ENCODE measurements at regions not wholly inside any gene's neighbourhood (a gene's known extent, or its start where the extent isn't known, plus 50 kb on each side); places are given as distances from the start of the nearest gene placed in this dataset.

DNA sequence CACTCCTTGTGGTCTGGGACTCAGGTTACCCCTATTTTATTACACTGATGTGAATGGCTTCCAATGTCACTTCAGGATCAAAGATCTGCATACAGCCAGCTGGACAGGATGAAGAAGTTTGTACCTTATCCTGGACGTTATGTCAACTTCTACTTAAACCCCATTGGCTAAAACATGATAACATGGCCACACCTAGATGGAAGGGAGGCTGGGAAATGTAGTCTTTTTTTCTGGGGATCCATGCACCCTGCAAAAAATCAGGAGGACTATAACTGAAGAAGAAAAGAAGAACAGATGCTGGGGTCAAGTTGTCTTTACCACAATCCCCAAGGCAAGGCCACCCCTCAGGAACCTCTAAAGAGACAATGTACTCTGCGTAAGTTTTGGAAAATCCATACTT is 459.2 kb downstream of the BCOR start:
- H3K27me3 ChIP-seq (ENCODE audit: control insufficient read depth in 1 of 2, insufficient read depth in 2 of 2, low read length in 2 of 2), result peaks cover 0 to 11% of the 10 kb centered on the region in 2 donors
- H3K36me3 ChIP-seq (ENCODE audit: control insufficient read depth in 2 of 2, insufficient read depth in 2 of 2, low read length in 2 of 2), result no peaks in the 10 kb centered on the region
- no peak overlapping the region for H3K27ac ChIP-seq (ENCODE audit: low read length)
- no peak overlapping the region for H3K9ac ChIP-seq (ENCODE audit: low read length in 2 of 2)
- no peaks in the 10 kb centered on the region for H3K4me1 ChIP-seq (ENCODE audit: control insufficient read depth, insufficient read depth, low read length)
- no peak overlapping the region for H3K4me3 ChIP-seq (ENCODE audit: low read length in 2 of 2)
- peaks cover 0 to 16% of the 10 kb centered on the region in 2 donors for H3K9me3 ChIP-seq (ENCODE audit: control insufficient read depth in 2 of 2, low read length in 2 of 2)

DNA sequence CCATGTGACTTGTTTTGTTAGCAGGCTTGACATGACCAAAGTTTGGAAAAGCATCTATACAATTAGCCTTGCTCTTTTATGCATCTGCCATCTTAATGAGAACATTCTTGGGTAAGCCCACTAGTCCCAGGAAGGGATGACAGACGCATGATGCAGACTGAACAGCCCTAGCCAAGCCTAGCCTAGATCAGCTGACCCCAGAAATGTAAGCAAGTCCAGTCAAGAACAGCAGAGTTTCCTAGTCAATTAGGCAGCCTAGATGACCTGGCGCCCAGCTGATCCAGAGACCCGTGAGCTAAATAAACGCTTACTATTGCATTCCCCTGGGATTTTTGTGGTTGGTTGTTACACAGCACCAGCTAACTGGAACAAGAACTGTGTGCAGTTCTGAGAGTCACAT is 457.9 kb downstream of the BCOR start:
- peaks cover 0 to 16% of the 10 kb centered on the region in 2 donors for H3K9me3 ChIP-seq (ENCODE audit: control insufficient read depth in 2 of 2, low read length in 2 of 2)
- H3K4me3 ChIP-seq (ENCODE audit: low read length in 2 of 2), result no peak overlapping the region
- H3K9ac ChIP-seq (ENCODE audit: low read length in 2 of 2), result no peak overlapping the region
- no peak overlapping the region for H3K27ac ChIP-seq (ENCODE audit: low read length)
- no peaks in the 10 kb centered on the region for H3K4me1 ChIP-seq (ENCODE audit: control insufficient read depth, insufficient read depth, low read length)
- no peaks in the 10 kb centered on the region for H3K36me3 ChIP-seq (ENCODE audit: control insufficient read depth in 2 of 2, insufficient read depth in 2 of 2, low read length in 2 of 2)
- H3K27me3 ChIP-seq (ENCODE audit: control insufficient read depth in 1 of 2, insufficient read depth in 2 of 2, low read length in 2 of 2), result peaks cover 0 to 12% of the 10 kb centered on the region in 2 donors

DNA sequence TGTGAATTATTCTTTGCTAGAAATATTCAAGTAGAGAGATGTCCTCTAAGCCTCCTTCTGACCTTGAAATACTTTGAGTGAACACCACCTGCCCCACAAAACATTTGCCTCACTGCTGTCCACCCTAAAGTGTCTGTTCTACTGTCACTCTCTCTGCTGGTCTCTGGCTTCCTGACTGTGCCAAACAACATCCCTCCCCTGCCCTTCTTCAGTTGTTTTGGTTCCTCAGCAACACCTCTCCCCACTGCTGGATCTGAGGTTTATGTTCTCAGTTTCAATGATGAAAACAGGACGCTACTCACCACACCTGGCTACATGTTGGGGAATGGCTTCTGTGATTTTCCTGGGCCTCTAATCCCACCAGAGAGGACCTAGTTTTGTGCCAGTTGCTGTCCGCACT is 456.9 kb downstream of the BCOR start:
- no peaks in the 10 kb centered on the region for H3K36me3 ChIP-seq (ENCODE audit: control insufficient read depth in 2 of 2, insufficient read depth in 2 of 2, low read length in 2 of 2)
- H3K9me3 ChIP-seq (ENCODE audit: control insufficient read depth in 2 of 2, low read length in 2 of 2), result peaks cover 0 to 16% of the 10 kb centered on the region in 2 donors
- no peak overlapping the region for H3K9ac ChIP-seq (ENCODE audit: low read length in 2 of 2)
- H3K4me3 ChIP-seq (ENCODE audit: low read length in 2 of 2), result no peak overlapping the region
- no peak overlapping the region for H3K27ac ChIP-seq (ENCODE audit: low read length)
- peaks cover 0 to 12% of the 10 kb centered on the region in 2 donors for H3K27me3 ChIP-seq (ENCODE audit: control insufficient read depth in 1 of 2, insufficient read depth in 2 of 2, low read length in 2 of 2)
- H3K4me1 ChIP-seq (ENCODE audit: control insufficient read depth, insufficient read depth, low read length), result no peaks in the 10 kb centered on the region

DNA sequence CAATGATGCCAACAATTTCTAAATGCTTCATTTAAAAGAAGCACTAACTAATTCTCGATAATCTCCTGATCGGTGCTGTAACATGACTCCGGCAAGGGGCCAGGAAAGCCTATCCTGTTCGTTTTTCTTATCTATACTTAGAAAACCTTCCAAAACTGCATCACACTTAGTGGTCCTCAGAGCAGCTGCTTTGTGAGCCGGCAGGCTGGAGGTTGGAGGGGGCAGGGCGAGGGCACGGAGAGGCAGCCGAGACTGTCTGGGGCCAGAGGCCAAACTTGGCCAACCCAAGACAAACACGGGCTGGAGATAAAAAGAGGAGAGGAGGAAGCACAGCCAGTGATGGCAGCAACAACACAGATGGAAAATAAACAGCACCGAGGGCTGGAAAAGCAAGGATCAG is 455.7 kb downstream of the BCOR start:
- Histone ChIP-seq H3K36me3 (ENCODE audit: control insufficient read depth in 2 of 2, insufficient read depth in 2 of 2, low read length in 2 of 2) (no peaks in the 10 kb centered on the region), H3K27me3 (ENCODE audit: control insufficient read depth in 1 of 2, insufficient read depth in 2 of 2, low read length in 2 of 2) (peaks cover 0 to 12% of the 10 kb centered on the region in 2 donors), H3K27ac (ENCODE audit: low read length) (no peak overlapping the region), H3K9me3 (ENCODE audit: control insufficient read depth in 2 of 2, low read length in 2 of 2) (peaks cover 0 to 16% of the 10 kb centered on the region in 2 donors), H3K9ac (ENCODE audit: low read length in 2 of 2) (no peak overlapping the region), H3K4me3 (ENCODE audit: low read length in 2 of 2) (no peak overlapping the region), H3K4me1 (ENCODE audit: control insufficient read depth, insufficient read depth, low read length) (no peaks in the 10 kb centered on the region)

DNA sequence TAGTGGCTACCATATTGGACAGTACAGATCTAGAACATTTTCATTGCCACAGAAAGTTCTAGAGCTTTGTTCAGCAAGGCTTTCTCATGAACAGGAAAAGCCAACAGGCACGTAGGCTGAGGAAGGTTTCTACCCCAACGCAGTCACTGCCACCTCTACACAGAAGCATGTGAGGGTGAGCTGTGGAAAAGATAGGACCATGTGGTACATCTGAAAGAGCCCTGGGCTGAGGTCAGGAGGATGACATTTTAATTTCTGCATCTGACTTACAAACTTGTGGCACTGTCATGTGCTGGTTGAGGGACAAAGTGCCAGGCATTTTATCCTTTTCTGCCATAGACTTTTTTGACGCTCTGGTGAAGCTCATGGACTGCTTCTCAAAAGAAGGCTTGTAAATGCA is 454.2 kb downstream of the BCOR start:
- Histone ChIP-seq H3K9ac (ENCODE audit: low read length in 2 of 2) (no peak overlapping the region), H3K4me3 (ENCODE audit: low read length in 2 of 2) (no peak overlapping the region), H3K27me3 (ENCODE audit: control insufficient read depth in 1 of 2, insufficient read depth in 2 of 2, low read length in 2 of 2) (peaks cover 0 to 7% of the 10 kb centered on the region in 2 donors), H3K9me3 (ENCODE audit: control insufficient read depth in 2 of 2, low read length in 2 of 2) (peaks cover 0 to 23% of the 10 kb centered on the region in 2 donors), H3K27ac (ENCODE audit: low read length) (no peak overlapping the region), H3K4me1 (ENCODE audit: control insufficient read depth, insufficient read depth, low read length) (no peaks in the 10 kb centered on the region), H3K36me3 (ENCODE audit: control insufficient read depth in 2 of 2, insufficient read depth in 2 of 2, low read length in 2 of 2) (no peaks in the 10 kb centered on the region)

DNA sequence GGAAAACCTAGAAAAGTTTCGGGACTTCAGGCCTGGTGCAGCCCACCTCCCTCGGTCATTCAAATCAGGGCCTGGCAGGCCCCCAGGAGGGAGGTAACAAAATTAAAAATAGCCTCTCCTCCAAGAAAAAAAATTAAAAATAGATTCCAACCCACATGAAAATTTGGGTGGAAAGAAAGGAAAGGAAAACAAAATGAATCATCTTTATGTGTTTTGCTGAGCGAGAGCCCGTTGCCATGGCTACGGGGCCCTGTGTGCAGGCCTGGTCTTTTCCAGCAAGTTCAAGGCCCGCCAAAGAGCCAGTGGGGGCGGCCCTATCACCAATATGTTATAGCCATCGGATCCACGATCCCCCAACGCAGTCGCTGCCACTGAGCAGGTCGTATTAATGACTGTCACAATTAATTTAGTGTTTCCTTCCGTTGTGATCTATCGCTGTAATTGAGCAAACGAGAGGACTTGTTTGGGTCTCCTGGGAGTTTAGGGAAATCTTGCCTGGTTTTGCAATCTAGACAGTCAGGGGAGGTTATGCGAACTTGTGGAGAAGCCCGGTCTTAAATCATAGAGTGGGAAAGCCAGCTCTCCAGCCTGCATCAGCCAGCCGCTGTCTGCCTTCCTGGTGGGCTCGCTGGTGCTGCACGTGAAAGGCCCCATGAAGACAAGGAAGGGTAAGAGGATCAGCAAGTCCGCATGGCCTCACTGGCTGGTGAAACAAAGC is 452.4 kb downstream of the BCOR start:
- H3K36me3 ChIP-seq (ENCODE audit: control insufficient read depth in 2 of 2, insufficient read depth in 2 of 2, low read length in 2 of 2), result no peaks in the 10 kb centered on the region
- peaks cover 0 to 11% of the 10 kb centered on the region in 2 donors for H3K27me3 ChIP-seq (ENCODE audit: control insufficient read depth in 1 of 2, insufficient read depth in 2 of 2, low read length in 2 of 2)
- peaks cover 0 to 13% of the 10 kb centered on the region in 2 donors for H3K9me3 ChIP-seq (ENCODE audit: control insufficient read depth in 2 of 2, low read length in 2 of 2)
- H3K4me3 ChIP-seq (ENCODE audit: low read length in 2 of 2), result no peak overlapping the region
- no peak overlapping the region for H3K9ac ChIP-seq (ENCODE audit: low read length in 2 of 2)
- H3K4me1 ChIP-seq (ENCODE audit: control insufficient read depth, insufficient read depth, low read length), result no peaks in the 10 kb centered on the region
- no peak overlapping the region for H3K27ac ChIP-seq (ENCODE audit: low read length)

DNA sequence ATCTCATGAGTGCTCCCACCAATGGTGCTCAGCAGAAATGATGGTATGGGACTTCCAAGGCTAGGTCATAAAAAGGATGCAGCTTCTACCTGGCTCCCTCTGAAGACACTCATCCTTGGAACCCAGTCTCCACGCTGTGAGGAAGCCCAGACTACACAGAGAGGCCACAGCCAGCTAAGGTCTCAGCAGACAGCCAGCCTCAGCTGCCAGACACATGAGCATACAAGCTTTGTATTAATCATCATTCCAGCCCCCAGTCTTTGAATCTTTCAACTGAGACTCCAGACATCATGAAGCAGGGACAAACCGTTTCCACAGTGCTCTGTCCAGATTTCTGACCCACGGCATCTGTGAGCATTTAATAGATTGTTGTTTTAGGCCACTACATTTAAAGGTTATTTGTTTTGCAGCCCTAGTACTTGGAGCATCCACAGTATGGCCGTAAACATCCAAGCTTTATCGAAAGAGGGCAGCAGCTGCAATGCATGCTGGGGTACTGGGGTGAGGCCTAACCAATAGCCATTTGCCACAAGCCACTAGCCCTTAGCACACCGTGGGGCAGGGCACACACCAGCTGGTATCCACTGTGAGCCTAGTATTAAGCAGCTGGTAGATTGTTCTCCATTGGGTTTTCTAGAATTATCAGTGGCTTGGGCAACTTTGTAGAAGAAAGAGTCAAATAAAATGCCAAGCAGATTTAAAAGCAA is 449.1 kb downstream of the BCOR start:
- H3K27ac ChIP-seq (ENCODE audit: low read length), result no peak overlapping the region
- no peaks in the 10 kb centered on the region for H3K36me3 ChIP-seq (ENCODE audit: control insufficient read depth in 2 of 2, insufficient read depth in 2 of 2, low read length in 2 of 2)
- H3K9ac ChIP-seq (ENCODE audit: low read length in 2 of 2), result no peak overlapping the region
- peaks cover 0 to 18% of the 10 kb centered on the region in 2 donors for H3K27me3 ChIP-seq (ENCODE audit: control insufficient read depth in 1 of 2, insufficient read depth in 2 of 2, low read length in 2 of 2)
- H3K4me3 ChIP-seq (ENCODE audit: low read length in 2 of 2), result no peak overlapping the region
- peaks cover 0 to 7% of the 10 kb centered on the region in 2 donors for H3K9me3 ChIP-seq (ENCODE audit: control insufficient read depth in 2 of 2, low read length in 2 of 2)
- no peaks in the 10 kb centered on the region for H3K4me1 ChIP-seq (ENCODE audit: control insufficient read depth, insufficient read depth, low read length)

DNA sequence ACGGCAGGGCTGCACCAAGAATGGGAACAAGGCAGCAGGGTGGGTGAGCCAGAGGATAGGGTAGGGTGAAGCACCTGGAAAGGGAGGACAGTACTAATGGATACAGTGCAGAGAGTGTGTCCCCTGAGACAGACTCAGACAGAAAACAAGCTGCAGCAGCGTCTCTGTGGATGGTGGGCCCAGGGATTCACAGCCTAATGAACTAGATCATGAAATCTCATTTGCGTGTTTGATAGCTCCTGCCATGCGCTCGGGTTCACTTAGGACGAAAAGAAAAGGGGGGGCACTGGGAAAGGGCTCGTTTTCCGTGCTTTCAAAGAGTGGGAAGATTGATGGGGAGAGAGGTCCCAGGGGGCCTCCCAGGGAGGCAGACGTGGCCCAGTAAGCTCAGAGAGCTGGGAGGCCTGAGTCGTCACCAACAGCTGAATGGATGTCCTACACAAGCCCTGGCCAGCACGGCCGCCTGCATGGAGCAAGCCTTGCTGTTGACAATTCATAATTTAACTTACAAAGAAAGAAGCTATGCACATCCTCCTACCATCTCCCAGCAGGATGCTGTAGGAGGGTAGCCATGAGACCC is 446.9 kb downstream of the BCOR start:
- Histone ChIP-seq H3K27me3 (ENCODE audit: control insufficient read depth in 1 of 2, insufficient read depth in 2 of 2, low read length in 2 of 2) (peaks cover 0 to 22% of the 10 kb centered on the region in 2 donors), H3K4me1 (ENCODE audit: control insufficient read depth, insufficient read depth, low read length) (no peaks in the 10 kb centered on the region), H3K9me3 (ENCODE audit: control insufficient read depth in 2 of 2, low read length in 2 of 2) (peaks cover 0 to 7% of the 10 kb centered on the region in 2 donors), H3K36me3 (ENCODE audit: control insufficient read depth in 2 of 2, insufficient read depth in 2 of 2, low read length in 2 of 2) (no peaks in the 10 kb centered on the region), H3K9ac (ENCODE audit: low read length in 2 of 2) (no peak overlapping the region), H3K27ac (ENCODE audit: low read length) (no peak overlapping the region), H3K4me3 (ENCODE audit: low read length in 2 of 2) (no peak overlapping the region)

DNA sequence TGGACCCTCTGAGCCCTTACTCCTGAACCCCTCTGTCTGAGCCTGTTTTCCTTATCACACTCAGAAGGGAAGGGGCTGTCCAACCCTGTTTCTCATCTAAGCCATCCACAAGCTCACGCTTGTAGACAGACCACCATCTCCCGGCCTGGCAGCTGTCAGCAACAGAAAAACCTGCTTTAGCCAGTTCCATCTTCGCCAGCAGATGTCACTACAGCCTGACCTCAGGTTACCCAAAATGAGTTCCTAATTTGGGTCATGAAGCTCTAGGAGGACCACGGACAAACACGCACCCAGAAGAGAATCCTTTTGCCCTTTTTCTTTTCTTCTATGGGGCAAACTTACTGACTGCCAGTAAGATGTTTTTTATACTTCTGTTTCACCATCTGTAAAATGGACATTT is 445.4 kb downstream of the BCOR start:
- Histone ChIP-seq H3K36me3 (ENCODE audit: control insufficient read depth in 2 of 2, insufficient read depth in 2 of 2, low read length in 2 of 2) (no peaks in the 10 kb centered on the region), H3K27ac (ENCODE audit: low read length) (no peak overlapping the region), H3K4me3 (ENCODE audit: low read length in 2 of 2) (no peak overlapping the region), H3K9ac (ENCODE audit: low read length in 2 of 2) (no peak overlapping the region), H3K27me3 (ENCODE audit: control insufficient read depth in 1 of 2, insufficient read depth in 2 of 2, low read length in 2 of 2) (peaks cover 0 to 22% of the 10 kb centered on the region in 2 donors), H3K4me1 (ENCODE audit: control insufficient read depth, insufficient read depth, low read length) (no peaks in the 10 kb centered on the region), H3K9me3 (ENCODE audit: control insufficient read depth in 2 of 2, low read length in 2 of 2) (peaks cover 0 to 7% of the 10 kb centered on the region in 2 donors)

DNA sequence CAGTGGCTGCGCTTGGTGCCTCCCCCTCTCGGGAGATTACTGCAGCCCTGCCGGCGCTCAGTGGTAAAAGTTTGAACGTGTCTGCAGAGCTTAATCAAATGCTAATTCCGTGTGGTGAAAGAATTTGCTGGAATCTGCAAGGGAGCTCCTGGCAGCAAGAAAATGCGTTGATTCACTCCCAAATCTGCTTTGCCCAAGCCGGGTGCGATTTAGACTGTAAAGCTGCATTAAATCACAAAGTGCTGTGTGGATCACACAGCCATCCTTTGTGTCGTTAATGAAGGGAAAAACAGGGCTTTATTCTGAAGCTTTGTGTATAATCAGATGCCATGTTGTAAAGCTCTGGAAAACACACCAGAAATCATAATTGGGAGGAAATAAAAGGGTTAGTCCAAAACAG is 444.1 kb downstream of the BCOR start:
- H3K9ac ChIP-seq (ENCODE audit: low read length in 2 of 2), result no peak overlapping the region
- H3K27me3 ChIP-seq (ENCODE audit: control insufficient read depth in 1 of 2, insufficient read depth in 2 of 2, low read length in 2 of 2), result peaks cover 0 to 22% of the 10 kb centered on the region in 2 donors
- no peak overlapping the region for H3K27ac ChIP-seq (ENCODE audit: low read length)
- H3K4me3 ChIP-seq (ENCODE audit: low read length in 2 of 2), result no peak overlapping the region
- H3K9me3 ChIP-seq (ENCODE audit: control insufficient read depth in 2 of 2, low read length in 2 of 2), result no peaks in the 10 kb centered on the region
- no peaks in the 10 kb centered on the region for H3K4me1 ChIP-seq (ENCODE audit: control insufficient read depth, insufficient read depth, low read length)
- no peaks in the 10 kb centered on the region for H3K36me3 ChIP-seq (ENCODE audit: control insufficient read depth in 2 of 2, insufficient read depth in 2 of 2, low read length in 2 of 2)
